ENCODE measurements at regions not wholly inside any gene's neighbourhood (a gene's known extent, or its start where the extent isn't known, plus 50 kb on each side); places are given as distances from the start of the nearest gene placed in this dataset.
A peak's percentile ranks its signal among the peaks of the same experiment; 100 is the strongest.
"Not testable (repeated sequence)": the region's sequence is repeated elsewhere in the genome, so short reads cannot be mapped to it uniquely, and the experiment has no call there.

DNA sequence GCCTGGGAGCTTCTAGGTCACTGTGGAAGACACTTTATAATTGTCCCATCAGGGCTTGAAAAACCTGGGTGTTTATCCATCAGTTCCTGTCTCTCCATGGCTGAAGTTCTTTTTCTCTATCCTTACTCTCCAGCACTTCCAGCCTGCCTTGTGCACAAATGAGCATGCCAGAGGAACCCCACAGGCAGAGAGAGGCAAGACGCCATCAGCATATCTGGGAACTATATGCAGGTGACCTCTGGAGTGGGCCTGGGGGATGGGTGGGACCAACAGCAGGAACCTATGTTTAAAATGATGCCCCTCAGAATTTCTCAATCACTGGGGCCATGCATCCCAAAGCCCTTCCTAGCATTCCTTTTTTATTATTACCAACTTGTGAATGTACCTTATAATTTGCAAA, 156.2 kb upstream of the PARD3B start:
- Histone ChIP-seq H3K4me3 (ENCODE audit: low read depth, low read length) (no peak overlapping the region), H3K36me3 (ENCODE audit: control insufficient read depth, insufficient read depth, low read length) (no peaks in the 10 kb centered on the region), H3K27me3 (ENCODE audit: control insufficient read depth, insufficient read depth, low read length) (no peaks in the 10 kb centered on the region)
- no peak for DNase-seq (ENCODE audit: low read depth)
- no peak for TF ChIP-seq CTCF (IDR thresholded peaks at IDR 0.05; ENCODE audit: insufficient read depth, low read length, severe bottlenecking)
- FAIRE-seq: no peak

DNA sequence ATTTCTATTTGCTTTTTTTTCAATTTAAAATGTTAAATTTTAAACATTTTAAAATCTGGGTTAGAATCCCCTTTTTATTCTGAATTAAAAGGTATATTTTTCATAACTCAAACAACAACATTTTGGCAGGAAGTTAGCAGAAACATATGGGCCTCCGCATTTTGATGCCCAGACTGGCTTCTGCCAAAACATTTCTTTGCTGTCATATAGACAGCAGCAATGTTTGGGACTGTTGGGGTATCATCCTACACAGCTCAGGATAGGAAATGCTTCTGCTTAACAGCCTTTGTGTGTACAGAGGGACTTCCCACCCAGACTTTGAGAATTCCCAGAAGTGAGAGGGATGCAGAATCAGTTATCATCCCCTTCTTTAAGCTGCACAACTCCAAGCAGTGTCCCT, 155.4 kb upstream of the PARD3B start:
- Histone ChIP-seq H3K36me3 (ENCODE audit: control insufficient read depth, insufficient read depth, low read length) (no peaks in the 10 kb centered on the region), H3K4me3 (ENCODE audit: low read depth, low read length) (no peak overlapping the region), H3K27me3 (ENCODE audit: control insufficient read depth, insufficient read depth, low read length) (no peaks in the 10 kb centered on the region)
- DNase-seq (ENCODE audit: low read depth) (no peak), FAIRE-seq (no peak)
- TF ChIP-seq CTCF (IDR thresholded peaks at IDR 0.05; ENCODE audit: insufficient read depth, low read length, severe bottlenecking): no peak

- Histone ChIP-seq H3K27me3 (ENCODE audit: control insufficient read depth, insufficient read depth, low read length) (no peaks in the 10 kb centered on the region), H3K4me3 (ENCODE audit: low read depth, low read length) (no peak overlapping the region), H3K36me3 (ENCODE audit: control insufficient read depth, insufficient read depth, low read length) (no peaks in the 10 kb centered on the region)
- no peak for TF ChIP-seq CTCF (IDR thresholded peaks at IDR 0.05; ENCODE audit: insufficient read depth, low read length, severe bottlenecking)
- FAIRE-seq (no peak), DNase-seq (ENCODE audit: low read depth) (no peak)
Measured at GRCh38 chr2:204395539-204395938, 149.7 kb upstream of the PARD3B start.

GRCh38 chr2:204401114-204401513, 144.2 kb upstream of the PARD3B start:
- no peak for TF ChIP-seq CTCF (IDR thresholded peaks at IDR 0.05; ENCODE audit: insufficient read depth, low read length, severe bottlenecking)
- DNase-seq (ENCODE audit: low read depth) (no peak), FAIRE-seq (no peak)
- no peak overlapping the region for H3K4me3 ChIP-seq (ENCODE audit: low read depth, low read length)
- no peaks in the 10 kb centered on the region for H3K36me3 ChIP-seq (ENCODE audit: control insufficient read depth, insufficient read depth, low read length)
- H3K27me3 ChIP-seq (ENCODE audit: control insufficient read depth, insufficient read depth, low read length): no peaks in the 10 kb centered on the region

DNA sequence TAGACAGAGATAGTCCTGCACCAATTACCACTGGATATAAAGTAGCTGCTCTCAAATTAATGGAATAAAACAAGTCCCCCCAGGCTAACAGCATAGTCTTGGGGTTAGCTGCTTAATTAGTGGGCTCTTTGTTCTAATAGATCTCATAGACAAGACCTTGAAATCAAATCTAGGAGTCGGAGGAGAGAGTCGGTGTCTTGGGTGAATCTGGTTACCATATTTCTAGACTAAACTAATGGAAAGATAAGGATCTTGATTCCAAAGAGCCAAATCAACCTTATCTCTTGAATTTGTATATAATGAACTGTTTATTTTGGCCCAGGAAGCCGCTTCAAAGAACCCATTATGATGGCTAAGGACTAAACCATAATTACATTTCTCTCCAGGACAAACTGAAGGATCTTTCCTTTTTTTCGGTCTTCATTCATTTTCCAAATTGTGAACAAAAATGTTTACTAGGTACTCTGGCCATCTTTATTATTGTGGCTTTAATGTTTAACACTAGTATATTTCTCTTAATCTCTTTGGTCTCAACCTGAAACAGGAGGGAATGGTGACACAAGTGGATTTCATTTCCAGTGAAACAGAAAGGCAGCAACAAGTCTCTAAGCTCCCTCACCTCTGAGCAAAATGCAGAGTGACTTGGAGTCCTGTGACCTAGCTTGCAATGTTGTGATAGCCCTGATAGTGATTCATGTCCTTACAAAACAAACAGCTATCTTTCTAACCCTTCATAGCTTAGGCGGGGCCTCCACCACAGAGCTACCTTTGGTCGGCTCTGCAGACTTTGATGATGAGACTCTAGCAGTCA, 137.9 kb upstream of the PARD3B start:
- TF ChIP-seq CTCF (IDR thresholded peaks at IDR 0.05; ENCODE audit: insufficient read depth, low read length, severe bottlenecking): no peak
- H3K36me3 ChIP-seq (ENCODE audit: control insufficient read depth, insufficient read depth, low read length): no peaks in the 10 kb centered on the region
- DNase-seq (ENCODE audit: low read depth): peak; percentile 20
- H3K4me3 ChIP-seq (ENCODE audit: low read depth, low read length): no peak overlapping the region
- no peak for FAIRE-seq
- no peaks in the 10 kb centered on the region for H3K27me3 ChIP-seq (ENCODE audit: control insufficient read depth, insufficient read depth, low read length)

DNA sequence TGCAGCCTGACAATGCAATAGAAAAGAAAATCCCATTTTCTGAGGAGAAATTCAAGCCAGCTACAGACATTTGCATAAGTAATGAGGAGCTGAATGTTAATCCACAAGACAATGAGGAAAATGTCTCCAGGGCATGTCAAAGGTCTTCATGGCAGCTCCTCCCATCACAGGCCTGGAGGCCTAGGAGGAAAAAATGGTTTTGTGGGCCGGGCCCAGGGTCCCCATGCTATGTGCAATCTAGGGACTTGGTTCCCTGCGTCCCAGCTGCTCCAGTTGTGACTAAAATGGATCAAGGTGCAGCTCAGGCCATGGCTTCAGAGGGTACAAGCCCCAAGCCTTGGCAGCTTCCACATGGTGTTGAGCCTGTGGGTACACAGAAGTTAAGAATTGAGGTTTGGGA, 132.5 kb upstream of the PARD3B start:
- not testable (repeated sequence) for H3K27me3 ChIP-seq (ENCODE audit: control insufficient read depth, insufficient read depth, low read length); FAIRE-seq; H3K4me3 ChIP-seq (ENCODE audit: low read depth, low read length); DNase-seq (ENCODE audit: low read depth); H3K36me3 ChIP-seq (ENCODE audit: control insufficient read depth, insufficient read depth, low read length)
